ENCODE measurements at regions not wholly inside any gene's neighbourhood (a gene's known extent, or its start where the extent isn't known, plus 50 kb on each side); places are given as distances from the start of the nearest gene placed in this dataset.
"Not testable (repeated sequence)": the region's sequence is repeated elsewhere in the genome, so short reads cannot be mapped to it uniquely, and the experiment has no call there.

DNA sequence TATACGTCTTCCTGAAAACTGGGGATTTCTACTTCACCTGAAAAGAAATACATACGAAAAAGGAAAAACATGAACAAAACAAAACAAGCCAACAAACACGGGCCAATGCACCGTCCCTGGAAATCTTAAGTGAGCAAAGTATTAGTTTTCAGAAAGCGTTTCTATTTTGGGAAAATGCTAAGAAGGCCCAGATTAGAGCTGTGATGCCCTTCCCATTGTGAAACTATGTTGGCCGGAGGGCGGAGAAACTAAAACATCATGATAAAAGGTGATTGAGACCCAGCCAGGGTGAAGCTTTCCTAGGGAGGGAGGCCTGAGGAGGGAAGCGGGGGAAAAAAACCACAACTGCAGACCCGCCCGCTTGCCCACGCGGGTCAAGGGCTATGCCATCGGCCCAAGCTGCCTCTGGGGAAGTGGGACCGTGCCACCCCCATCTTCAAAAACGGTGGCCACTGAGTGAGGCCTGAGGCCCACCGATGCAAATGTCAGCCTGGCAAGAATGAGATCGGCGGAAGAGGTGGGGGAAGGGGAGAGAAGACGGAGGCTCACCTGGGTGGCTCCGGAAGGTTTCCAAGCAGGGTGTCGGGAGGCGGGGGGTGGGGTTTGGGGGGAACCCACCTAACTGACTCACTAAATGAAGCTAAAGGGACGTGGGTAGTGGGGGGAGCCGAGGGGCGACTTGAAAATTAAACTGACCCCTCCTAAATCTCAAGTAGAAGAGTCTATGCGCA, 757.6 kb upstream of the DEFB115 start:
- H3K36me3 Mint-ChIP-seq (ENCODE audit: low read depth); H3K27ac Mint-ChIP-seq; CTCF ChIA-PET; H3K4me3 Mint-ChIP-seq; H3K9me3 Mint-ChIP-seq; DNase-seq; H3K4me1 Mint-ChIP-seq; H3K27me3 Mint-ChIP-seq; POLR2A ChIA-PET: not testable (repeated sequence)

DNA sequence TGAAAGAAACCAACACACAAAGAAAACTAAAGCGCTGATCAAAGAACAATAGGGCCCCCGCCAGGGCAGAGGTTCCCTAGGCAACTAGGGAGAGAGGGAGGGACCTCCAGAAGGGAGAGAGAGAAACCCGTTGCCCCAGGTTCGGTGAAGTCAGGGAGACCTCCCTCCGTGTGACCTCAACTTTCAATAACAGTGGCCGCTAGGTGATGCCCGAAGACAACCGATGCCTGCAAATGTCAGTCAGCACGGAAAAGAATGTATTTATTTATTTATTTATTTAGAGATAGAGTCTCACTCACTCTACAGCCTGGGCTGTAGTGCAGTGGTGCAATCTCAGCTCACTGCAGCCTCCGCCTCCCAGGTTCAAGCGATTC, 757.0 kb upstream of the DEFB115 start:
- H3K9me3 Mint-ChIP-seq; H3K36me3 Mint-ChIP-seq (ENCODE audit: low read depth); H3K27ac Mint-ChIP-seq; H3K4me3 Mint-ChIP-seq; H3K27me3 Mint-ChIP-seq; POLR2A ChIA-PET; H3K4me1 Mint-ChIP-seq; DNase-seq; CTCF ChIA-PET: not testable (repeated sequence)

DNA sequence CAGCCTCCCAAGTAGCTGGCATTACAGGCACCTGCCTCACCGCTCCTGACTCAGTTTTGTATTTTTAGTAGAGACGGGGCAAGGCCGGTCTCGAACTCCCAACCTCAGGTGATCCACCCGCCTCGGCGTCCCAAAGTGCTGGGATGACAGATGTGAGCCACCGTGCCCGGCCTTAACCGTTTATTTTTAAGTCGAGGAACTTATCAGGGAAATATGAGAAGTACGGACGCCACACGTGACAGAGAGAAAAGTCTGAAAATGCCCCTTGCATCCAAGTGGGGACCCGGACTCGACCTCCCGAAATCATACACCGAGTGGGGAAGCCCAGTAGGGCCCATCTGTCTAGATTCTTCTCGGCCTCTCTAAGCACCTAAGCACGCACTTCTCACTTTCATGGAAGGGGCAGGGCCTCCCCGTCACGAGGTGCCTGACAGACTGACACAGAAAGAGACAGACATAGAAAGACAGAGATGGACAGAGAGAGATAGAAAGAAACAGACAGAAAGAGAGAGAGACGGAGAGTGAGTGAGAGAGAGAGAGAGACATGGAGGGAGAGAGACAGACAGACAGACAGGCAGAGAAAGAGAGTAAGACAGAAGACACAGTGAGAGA, 756.5 kb upstream of the DEFB115 start:
- Mint-ChIP-seq H3K4me1 (no peaks in the 10 kb centered on the region), H3K36me3 (ENCODE audit: low read depth) (no peaks in the 10 kb centered on the region), H3K27ac (no peak overlapping the region), H3K9me3 (peaks cover 3% of the 10 kb centered on the region), H3K4me3 (no peak overlapping the region), H3K27me3 (no peaks in the 10 kb centered on the region)
- DNase-seq: no peak
- ChIA-PET CTCF (no interaction called here), POLR2A (no interaction called here)

DNA sequence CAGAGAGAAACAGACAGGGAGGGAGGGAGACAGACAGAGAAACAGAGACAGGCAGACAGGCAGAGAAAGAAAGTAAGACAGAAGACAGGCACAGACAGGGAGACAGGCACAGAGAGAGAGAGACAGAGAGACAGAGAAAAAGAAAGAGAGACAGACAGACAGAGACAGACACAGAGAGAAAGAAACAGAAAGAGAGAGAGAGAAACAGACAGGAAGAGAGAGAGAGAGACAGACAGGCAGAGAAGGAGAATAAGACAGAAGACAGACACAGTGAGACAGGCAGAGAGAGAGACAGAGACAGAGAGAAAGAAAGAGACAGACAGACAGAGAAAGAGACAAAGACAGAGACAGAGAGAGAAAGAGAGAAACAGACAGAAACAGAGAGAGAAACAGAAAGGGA, 754.8 kb upstream of the DEFB115 start:
- Mint-ChIP-seq H3K36me3 (ENCODE audit: low read depth) (no peaks in the 10 kb centered on the region), H3K27me3 (no peaks in the 10 kb centered on the region), H3K4me3 (no peak overlapping the region), H3K4me1 (no peaks in the 10 kb centered on the region), H3K9me3 (peaks cover 10% of the 10 kb centered on the region), H3K27ac (no peak overlapping the region)
- CTCF ChIA-PET: no interaction called here
- DNase-seq: no peak
- POLR2A ChIA-PET: no interaction called here

DNA sequence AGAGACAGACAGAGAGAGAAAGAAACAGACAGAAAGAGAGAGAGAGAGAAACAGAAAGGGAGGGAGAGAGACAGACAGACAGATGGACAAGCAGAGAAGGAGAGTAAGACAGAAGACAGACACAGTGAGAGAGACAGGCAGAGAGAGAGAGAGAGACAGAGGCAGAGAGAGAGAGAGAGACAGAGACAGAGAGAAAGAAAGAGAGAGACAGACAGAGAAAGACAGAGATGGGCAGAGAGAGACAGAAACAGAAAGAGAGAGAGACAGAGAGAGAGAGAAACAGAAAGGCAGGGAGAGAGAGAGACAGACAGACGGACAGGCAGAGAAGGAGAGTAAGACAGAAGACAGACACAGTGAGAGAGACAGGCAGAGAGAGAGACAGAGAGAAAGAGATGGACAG, 754.3 kb upstream of the DEFB115 start:
- POLR2A ChIA-PET; H3K4me3 Mint-ChIP-seq; H3K27ac Mint-ChIP-seq; CTCF ChIA-PET; H3K36me3 Mint-ChIP-seq (ENCODE audit: low read depth); H3K4me1 Mint-ChIP-seq; DNase-seq; H3K27me3 Mint-ChIP-seq: not testable (repeated sequence)
- H3K9me3 Mint-ChIP-seq: peaks cover 12% of the 10 kb centered on the region

DNA sequence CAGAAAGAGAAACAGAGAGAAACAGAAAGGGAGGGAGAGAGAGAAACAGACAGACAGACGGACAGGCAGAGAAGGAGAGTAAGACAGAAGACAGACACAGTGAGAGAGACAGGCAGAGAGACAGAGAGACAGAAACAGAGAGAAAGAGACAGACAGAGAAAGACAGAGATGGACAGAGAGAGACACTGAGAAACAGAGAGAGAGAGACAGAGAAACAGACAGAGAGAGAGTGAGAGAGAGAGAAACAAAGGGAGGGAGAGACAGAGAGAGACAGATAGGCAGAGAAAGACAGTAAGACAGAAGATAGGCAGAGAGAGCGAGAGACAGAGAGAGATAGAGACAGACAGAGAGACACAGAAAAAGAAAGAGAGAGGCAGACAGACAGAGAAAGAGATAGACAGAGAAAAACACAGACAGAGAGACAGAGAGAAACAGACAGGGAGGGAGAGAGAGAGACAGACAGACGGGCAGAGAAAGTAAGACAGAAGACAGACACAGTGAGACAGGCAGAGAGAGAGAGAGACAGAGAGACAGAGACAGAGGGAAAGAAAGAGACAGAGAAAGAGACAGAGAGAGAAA, 753.4 kb upstream of the DEFB115 start:
- H3K27me3 Mint-ChIP-seq: no peaks in the 10 kb centered on the region
- ChIA-PET CTCF (no interaction called here), POLR2A (no interaction called here)
- H3K9me3 Mint-ChIP-seq: peaks cover 19% of the 10 kb centered on the region
- H3K4me3 Mint-ChIP-seq: no peak overlapping the region
- DNase-seq: no peak
- no peak overlapping the region for H3K27ac Mint-ChIP-seq
- no peaks in the 10 kb centered on the region for H3K4me1 Mint-ChIP-seq
- no peaks in the 10 kb centered on the region for H3K36me3 Mint-ChIP-seq (ENCODE audit: low read depth)

DNA sequence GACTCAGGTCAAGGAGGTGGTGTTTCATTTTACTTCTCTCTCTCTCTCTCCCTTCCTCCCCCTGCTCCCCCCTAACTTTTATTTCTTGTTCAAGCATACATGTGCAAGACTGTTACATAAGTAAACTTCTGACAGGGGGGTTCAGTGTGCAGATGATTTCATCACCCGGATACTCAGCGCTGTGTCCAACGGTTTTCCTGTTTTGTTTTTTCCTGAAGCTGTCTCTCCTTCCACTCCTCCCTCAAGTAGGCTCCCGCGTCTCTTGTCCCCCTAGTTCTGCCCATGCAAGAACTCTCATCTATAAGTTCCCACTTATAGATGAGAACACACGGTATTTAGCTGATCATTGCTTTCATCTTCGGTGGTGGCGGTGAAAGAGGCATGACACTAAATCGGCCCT, 751.9 kb upstream of the DEFB115 start:
- Mint-ChIP-seq H3K36me3 (ENCODE audit: low read depth) (no peaks in the 10 kb centered on the region), H3K4me1 (no peaks in the 10 kb centered on the region), H3K4me3 (no peak overlapping the region), H3K27me3 (no peaks in the 10 kb centered on the region), H3K9me3 (peaks cover 26% of the 10 kb centered on the region), H3K27ac (no peak overlapping the region)
- no peak for DNase-seq
- ChIA-PET POLR2A (no interaction called here), CTCF (no interaction called here)

DNA sequence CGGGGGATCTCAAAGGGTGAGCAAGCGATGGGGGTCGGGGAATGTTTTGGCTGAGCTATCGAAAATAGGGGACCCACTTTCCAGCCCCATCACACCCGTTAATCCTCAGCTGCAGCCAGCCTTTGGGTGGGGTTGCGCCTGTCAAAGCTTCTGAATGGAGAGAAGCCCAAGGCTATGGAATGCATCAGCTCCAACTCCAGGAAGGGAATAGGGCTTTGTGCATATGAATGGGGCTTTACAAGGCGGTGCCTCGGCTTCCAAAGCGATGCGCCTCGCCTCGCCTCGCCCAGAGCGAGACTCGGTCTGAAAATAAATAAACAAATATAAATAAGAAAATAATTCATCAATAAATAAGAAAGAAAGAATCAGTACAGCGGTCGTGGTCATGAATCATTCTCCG, 751.4 kb upstream of the DEFB115 start:
- CTCF ChIA-PET: no interaction called here
- POLR2A ChIA-PET: no interaction called here
- Mint-ChIP-seq H3K27me3 (no peaks in the 10 kb centered on the region), H3K27ac (no peak overlapping the region), H3K36me3 (ENCODE audit: low read depth) (peaks cover 2% of the 10 kb centered on the region), H3K4me1 (no peaks in the 10 kb centered on the region), H3K9me3 (peaks cover 29% of the 10 kb centered on the region), H3K4me3 (no peak overlapping the region)
- no peak for DNase-seq

DNA sequence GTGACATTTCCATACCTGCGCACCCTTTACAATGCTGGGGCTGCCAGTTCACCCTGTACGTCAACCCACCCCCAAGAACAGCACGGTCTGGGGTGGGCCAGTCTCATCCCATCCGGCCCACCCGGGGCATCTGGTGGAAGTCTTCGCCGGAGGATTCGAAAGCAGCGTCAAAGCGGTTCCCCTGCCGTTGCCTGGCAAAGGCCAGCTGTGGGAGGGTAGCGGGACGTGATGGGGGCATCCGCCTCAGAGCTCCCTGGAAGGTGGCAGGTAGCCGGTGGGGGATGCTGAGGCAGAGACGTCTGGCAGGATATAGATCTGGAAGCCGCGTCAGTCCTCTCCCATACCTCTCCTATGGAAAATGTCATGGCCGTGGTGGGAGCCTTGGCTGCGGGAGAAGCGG, 749.1 kb upstream of the DEFB115 start:
- DNase-seq; POLR2A ChIA-PET; H3K4me1 Mint-ChIP-seq; H3K27ac Mint-ChIP-seq; H3K27me3 Mint-ChIP-seq; H3K36me3 Mint-ChIP-seq (ENCODE audit: low read depth); H3K4me3 Mint-ChIP-seq; CTCF ChIA-PET: not testable (repeated sequence)
- H3K9me3 Mint-ChIP-seq: peaks cover 33% of the 10 kb centered on the region

DNA sequence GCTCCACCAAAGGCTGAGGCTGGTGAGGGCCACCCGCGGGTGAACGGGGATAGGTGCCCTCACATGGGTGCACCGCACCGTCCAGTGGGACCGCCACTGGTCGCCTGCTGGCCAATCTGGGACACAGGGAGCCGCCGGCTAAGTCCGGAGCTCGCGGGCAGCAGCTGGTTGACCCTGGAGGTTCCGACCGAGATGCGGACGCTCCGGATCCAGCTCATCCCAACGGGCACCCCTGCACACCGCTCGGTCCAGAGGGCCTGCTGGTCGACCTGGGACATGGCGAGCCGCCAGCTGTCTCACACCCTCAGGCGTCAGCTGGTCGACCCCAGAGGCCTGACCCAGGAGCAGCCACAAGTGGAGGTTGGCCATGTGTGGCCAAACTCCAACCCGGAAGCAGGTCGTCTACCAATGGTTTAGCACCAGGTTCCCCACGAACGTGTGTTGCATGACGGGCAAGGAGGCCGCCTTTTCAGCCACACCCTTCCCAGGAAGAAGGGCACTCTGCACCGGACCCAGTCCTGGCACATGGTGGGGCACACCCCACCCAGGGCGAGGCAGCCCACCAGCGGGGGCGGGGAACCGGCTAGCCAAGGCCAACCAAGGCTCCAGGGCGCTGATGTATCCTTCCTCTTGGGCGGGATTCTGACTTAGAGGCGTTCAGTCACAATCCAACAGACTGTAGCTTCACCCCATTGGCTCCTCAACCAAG, 746.0 kb upstream of the DEFB115 start:
- Mint-ChIP-seq H3K4me1 (no peaks in the 10 kb centered on the region), H3K4me3 (no peak overlapping the region), H3K27me3 (no peaks in the 10 kb centered on the region), H3K27ac (no peak overlapping the region), H3K9me3 (peaks cover 50% of the 10 kb centered on the region), H3K36me3 (ENCODE audit: low read depth) (peaks cover 5% of the 10 kb centered on the region)
- ChIA-PET POLR2A (no interaction called here), CTCF (no interaction called here)
- no peak for DNase-seq

DNA sequence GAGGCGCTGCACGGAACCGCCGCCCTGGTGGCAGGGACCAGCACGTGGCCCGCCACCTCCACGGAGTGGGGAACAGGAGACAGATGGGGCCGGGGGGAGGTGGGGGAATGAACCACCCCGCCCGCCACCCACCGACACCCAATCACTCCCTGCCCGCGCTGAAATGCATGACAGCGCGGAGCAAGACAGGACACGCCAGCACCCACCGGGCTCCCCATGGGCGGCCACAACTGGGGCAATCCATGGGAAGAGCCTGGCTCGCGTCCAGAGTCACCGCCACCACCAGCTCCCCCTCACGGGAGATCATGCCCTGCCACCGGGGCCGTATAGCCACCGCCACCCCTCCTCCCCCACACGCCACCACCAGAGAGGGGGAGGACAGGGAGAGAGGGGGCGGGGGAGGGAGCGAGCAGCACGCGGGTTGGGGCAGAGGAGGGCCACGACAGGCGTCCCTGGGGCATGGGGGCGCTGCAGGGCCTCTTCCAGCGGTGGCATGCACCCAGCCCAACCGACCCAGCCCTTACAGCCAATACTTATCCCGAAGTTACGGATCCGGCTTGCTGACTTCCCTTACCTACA, 744.3 kb upstream of the DEFB115 start:
- no peaks in the 10 kb centered on the region for H3K4me1 Mint-ChIP-seq
- no peak overlapping the region for H3K4me3 Mint-ChIP-seq
- peaks cover 42% of the 10 kb centered on the region for H3K9me3 Mint-ChIP-seq
- H3K27me3 Mint-ChIP-seq: no peaks in the 10 kb centered on the region
- peaks cover 5% of the 10 kb centered on the region for H3K36me3 Mint-ChIP-seq (ENCODE audit: low read depth)
- no peak for DNase-seq
- no peak overlapping the region for H3K27ac Mint-ChIP-seq
- ChIA-PET POLR2A (no interaction called here), CTCF (no interaction called here)

DNA sequence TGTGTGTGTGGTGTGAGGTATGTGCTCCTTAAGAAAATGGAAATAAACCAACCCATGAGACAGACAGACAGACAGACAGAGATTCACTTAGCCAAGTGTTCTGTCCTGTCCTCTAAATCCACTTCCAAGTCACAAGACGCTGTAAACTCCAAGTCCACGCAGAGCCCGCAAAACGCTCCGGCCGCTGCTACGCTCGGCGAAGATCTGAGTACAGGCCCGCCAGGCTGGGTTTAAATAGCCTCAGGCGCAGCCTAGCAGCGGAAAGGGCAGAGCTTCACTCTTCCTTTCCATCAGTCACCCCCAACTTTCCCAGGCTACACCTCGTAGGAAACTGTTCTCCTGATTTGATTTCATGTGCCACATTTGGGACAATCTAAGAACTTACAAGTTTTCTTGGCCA, 741.5 kb upstream of the DEFB115 start:
- DNase-seq; H3K27ac Mint-ChIP-seq; H3K4me1 Mint-ChIP-seq; H3K4me3 Mint-ChIP-seq; POLR2A ChIA-PET; H3K36me3 Mint-ChIP-seq (ENCODE audit: low read depth); CTCF ChIA-PET; H3K27me3 Mint-ChIP-seq: not testable (repeated sequence)
- peaks cover 27% of the 10 kb centered on the region for H3K9me3 Mint-ChIP-seq

DNA sequence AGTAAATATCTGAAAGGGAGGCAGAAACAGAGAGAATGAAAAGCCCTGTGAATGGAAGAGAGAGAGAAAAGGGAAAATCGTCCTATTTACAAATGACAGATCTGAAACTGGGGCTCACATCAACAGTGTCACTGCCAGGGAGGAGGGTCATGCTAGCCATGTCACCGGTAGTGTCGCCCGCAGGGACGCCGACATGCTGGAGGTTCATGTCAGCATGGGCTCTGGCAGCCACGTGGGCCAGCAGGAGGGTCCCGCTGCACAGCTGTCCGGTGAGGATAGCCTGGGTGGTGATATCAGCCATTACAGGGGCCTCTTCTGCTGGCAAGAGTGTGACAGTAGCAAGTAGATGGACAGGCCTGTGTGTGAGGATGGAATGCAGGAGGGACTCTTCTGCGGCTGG, 738.6 kb upstream of the DEFB115 start:
- DNase-seq; H3K4me1 Mint-ChIP-seq; H3K27ac Mint-ChIP-seq; H3K27me3 Mint-ChIP-seq; POLR2A ChIA-PET; CTCF ChIA-PET; H3K36me3 Mint-ChIP-seq (ENCODE audit: low read depth); H3K4me3 Mint-ChIP-seq: not testable (repeated sequence)
- peaks cover 25% of the 10 kb centered on the region for H3K9me3 Mint-ChIP-seq
